RKO (cell line): ENCODE measurements at regions not wholly inside any gene's neighbourhood (a gene's known extent, or its start where the extent isn't known, plus 50 kb on each side); places are given as distances from the start of the nearest gene placed in this dataset.
"Not testable (repeated sequence)": the region's sequence is repeated elsewhere in the genome, so short reads cannot be mapped to it uniquely, and the experiment has no call there.

Experiments used
- DNase-seq: peaks from one replicate; pipeline ENCODE4 v3.0.0-alpha.2; 2016; ENCODE audit warnings: low spot score

DNA sequence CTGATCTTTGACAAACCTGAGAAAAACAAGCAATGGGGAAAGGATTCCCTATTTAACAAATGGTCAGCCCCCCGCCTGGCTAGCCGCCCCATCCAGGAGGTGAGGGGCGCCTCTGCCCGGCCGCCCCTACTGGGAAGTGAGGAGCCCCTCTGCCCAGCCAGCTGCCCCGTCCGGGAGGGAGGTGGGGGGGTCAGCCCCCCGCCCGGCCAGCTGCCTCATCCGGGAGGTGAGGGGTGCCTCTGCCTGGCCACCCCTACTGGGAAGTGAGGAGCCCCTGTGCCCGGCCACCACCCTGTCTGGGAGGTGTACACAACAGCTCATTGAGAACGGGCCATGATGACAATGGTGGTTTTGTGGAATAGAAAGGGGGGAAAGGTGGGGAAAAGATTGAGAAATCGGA, 717.1 kb downstream of the COL12A1 start:
- DNase-seq = not testable (repeated sequence)

DNA sequence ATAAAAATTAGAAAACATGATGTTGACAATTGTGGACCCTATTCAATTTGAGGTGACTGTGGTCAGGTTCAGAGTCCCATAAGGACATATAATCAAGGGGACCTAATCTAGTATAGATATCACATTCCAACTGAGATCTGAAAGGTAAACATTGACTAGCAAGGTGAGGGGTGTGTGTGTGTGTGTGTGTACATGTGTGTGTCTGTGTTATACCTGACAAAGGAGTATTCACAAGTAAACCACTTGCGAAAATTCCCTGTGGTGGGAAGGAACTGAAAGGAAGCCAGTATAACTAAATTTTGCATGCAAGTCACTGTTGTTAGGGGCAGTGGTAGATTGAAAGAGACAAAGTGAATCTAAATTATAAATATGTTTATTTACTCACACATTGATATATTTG, 723.7 kb downstream of the COL12A1 start:
- no peak for DNase-seq

DNA sequence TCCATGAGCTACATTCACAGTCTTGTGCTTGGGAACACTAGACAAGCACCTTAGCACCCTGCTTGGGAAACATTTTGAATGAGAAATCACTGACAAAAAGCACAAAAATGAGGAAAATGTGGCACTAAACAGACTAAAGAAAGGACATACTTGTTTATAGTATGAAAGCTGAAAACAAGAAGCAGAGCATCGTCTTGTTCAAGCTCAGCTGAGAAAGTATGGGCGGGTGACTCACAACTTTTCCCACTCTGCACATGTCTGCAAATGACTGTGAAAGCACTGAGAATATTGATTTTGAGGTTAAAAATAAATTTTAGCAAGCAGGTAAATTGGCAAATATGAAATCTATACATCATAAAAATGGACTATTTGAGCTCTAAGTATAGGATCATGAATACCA, 725.3 kb downstream of the COL12A1 start:
- DNase-seq = no peak

DNA sequence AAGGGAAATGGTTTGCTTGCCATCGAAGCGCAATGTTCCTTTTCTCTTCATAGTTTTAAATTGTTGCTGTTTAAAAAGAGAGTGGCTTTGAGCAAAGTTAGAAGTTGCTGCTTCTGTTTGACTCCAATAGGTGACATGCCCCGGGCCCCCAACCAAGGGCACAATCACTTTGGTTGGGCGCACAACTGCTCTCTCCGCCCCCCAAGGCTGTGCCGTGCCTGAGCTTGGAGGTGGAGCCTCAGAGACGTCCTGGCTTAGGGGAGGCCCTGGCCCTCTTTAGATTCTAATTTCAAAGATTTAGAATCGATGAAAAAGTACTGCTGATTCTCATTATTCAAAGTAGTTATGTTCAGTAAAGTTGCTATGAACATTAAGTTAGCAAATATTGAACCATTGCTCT, 725.9 kb downstream of the COL12A1 start:
- no peak for DNase-seq

DNA sequence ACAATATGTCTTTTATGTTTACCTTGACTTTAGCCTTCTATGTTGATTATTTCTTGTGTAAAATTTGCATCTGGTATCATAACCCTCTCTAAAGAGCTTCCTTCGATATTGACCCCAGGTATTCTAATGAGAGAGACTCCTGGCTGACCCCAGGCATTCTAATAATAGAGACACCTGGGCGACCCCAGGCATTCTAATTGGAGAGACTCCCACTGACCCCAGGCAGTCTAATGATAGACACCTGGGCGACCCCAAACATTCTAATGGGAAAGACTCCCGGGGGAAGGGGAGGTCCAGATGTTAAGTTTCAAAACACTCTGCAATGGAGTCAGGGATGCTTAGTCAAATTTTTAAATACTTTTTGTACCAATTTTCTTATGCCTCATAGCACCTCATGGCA, 726.4 kb downstream of the COL12A1 start:
- DNase-seq = no peak

DNA sequence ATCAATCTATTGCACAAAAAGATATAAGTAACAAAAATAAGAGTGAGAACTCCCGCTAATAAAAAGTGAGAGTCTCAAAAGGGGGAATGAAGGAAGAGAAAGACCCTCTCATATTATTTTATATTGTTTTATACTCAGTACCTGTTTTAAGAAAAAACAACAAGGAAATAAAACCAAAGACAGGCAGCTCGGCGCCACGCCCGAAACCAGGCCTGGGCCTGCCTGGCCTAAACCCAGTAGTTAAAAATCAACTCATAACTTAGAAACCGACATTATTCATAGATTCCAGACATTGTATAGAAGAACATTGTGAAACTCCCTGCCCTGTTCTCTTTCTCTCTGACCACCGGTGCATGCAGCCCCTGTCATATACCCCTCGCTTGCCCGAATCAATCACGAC, 731.8 kb downstream of the COL12A1 start:
- not testable (repeated sequence) for DNase-seq

DNA sequence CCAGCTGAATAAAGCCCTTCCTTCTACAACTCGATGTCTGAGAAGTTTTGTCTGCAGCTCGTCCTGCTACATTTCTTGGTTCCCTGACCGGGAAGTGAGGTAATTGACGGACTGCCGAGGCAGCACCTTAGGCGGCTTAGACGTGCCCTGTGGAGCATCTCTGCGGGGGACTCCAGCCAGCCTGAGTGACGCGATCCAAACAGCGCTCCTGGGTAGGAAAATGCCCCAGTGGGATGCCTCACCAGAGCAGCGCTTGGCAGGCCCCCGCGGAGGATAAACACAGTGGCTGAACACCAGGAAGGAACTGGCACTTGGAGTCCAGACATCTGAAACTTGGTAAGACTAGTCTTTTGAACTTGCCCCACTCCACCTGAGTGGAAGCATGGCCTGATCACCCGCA, 737.3 kb downstream of the COL12A1 start:
- DNase-seq = not testable (repeated sequence)

DNA sequence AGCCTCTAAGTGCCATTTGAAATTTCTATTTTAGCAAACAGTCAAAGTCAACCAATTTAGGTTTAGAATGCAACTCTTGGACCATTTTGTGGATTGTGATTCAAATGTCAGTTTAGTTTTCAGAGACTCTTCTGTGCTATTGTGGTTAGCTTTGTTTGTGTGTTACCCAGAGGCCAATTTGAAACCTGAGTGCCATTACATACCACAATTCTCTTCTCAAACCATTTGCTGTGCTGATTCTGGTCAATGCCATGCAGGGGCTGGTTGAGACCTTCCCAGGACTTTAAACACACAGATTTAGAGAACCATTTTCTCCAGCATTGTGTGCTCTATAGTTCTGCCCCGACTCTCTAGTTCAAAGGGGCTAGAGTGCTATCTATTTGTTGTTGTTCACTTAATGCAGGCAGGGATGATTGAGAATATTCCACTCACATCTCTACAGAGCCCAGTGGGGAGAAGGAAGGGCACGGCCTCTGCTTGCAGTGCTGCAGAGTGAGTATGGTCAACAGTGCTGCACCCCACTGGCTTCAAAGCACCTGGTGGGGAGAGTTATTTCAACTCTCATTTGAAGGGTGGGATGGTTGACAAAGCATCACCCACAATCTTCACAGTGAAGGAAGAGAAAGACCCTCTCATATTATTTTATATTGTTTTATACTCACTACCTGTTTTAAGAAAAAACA, 738.2 kb downstream of the COL12A1 start:
- DNase-seq = no peak

DNA sequence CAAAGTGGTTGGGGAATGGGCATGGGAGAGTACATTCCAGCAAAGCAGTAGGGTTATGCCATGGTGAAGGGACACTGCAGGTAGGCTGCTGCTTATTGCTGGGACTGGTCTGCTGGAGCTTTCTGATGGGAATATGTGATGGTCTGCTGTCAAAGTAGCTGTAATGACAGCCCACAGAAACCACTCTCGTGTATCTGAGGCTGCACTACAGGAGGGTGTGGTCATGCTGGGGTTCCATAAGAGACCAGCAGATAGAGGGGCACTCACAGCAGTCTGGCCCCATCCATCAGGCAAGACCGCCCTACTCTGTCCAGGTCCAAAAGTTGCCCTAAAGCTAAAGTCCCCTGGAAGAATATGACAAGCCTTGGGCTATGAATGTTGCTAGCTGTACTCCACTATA, 739.3 kb downstream of the COL12A1 start:
- DNase-seq = no peak

DNA sequence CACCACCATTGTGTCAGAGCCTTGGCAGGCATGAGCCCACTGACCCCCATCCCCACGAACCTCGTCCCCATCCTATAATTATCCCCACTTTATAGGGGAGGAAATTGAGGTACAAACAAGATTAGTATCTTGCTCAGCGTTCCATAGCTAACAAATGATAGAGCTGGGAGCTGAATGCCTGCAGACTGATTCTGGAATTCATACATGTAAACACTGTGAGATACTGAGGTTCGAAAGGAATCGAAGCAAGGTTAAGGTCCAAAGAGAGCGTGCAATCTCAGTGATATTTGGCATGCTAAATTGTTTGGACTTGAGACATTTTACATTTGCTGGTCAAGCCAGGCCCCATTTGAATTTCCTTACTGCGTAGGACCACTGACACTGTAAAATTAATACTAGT, 746.6 kb downstream of the COL12A1 start:
- no peak for DNase-seq

DNA sequence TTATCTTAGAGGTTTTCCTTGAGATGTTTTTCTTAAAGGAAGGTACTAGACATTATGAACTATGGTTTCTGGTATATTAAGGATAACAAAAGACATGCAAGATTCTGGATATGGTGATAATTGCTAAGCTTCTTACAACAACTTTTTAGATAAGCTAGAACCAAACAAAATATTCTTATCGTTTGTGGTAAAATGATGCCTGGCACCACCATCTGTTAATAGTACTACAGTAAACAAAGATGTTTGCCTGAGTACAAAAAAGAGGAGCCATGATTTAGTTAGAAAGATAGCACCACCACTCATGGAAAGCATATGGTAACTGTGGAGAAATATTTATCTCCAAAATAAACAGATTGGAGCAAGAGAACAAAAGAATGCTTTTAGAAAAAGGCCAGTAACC, 747.3 kb downstream of the COL12A1 start:
- no peak for DNase-seq

DNA sequence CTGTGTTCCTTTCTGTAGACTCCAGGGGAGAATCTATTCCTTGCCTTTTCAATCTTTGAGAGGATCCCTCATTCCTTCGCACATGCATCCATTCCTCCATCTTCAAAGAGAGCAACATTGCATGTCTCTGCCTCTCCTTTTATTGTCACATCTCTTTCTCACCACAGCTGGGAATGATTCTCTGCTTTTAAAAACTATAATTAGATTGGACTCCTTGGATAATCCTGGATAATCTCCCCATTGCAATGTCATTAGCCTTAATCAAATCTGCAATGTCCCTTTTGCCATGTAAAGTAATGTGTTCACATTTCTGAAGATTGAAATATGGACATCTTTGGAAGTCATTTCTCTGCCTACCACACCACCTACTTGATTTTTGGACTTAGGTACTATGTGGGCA, 750.1 kb downstream of the COL12A1 start:
- no peak for DNase-seq

DNA sequence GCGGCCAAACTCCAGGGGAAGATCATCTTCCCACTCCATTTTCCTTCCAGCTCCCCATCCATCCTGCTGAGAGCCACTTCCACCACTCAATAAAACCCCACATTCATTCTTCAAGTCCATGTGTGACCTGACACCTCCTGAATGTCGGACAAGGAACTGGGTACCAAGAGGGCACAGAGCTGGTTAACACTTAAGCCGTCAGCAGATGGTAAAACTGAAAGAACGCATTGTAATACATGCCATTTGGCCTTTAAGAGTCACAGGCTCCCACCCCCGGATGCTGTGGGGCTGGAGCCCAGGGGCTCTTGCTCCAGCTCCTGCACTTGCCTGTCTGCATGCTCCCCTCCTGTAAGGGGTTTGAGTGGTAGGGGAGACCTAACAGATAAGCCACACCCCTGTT, 753.9 kb downstream of the COL12A1 start:
- no peak for DNase-seq

DNA sequence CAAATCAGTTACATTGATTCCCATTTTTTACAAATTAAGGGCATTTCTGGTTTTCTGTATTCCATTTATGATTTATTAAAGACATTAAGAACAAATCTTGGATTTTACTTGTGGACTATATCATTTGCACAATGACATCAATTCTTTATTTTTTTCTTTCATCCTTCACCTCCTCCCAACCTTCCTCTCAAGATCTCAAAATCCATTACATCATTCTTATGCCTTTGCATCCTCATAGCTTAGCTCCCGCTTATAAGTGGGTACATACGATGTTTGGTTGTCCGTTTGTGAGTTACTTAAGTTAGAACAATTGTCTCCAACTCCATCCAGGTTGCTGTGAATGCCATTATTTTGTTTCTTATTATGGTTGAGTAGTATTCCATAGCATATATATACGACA, 752.8 kb downstream of the CD109 start:
- DNase-seq = no peak

DNA sequence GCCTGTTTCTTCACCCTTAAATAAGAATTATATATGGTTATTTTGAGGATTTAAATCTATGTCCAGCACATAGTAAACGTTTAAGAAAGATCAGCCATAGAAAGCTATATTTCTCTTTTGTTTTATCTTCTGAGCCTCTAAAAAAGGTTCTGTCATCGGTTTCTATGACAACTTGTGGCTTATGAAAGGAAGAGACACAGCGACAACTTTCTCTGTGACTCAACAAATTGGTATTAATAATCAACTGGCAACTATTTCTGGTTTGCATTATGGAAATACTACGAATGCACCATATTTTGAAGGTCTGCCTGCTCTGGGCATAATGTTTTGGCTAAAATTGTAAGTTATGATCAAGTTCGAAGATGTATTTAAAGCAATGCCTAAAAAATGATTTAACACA, 751.0 kb downstream of the CD109 start:
- DNase-seq = no peak

DNA sequence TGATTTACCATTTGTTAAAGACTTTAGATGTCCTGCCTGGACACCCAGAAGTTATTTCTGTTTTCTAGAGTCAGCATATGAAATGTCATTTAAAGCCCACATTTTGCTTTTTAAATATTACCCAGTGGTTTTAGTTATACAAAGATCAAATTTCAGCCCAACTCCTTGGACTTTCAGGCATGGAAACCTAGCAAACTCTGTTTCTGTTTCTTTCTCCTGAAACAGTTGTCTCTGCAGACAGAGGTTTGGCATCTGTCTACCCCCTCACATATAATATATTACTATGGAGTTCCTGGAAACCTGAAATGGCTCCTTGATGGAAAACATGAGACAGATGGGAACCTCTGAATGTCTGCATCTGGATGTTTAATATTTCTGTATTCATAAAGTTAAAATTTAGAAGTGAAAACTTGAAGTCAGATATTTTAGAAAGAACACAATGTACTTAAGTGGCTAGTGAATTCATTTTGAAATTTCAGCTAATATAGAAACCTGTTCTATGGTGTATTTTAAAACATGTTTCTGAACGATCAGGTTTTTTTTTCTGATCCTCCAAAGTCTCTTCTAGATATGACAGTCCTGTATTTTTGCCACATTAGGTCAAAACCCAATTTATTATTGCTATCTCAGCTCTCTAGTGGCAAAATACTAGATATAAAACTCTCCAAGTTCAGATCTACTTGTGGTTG, 743.3 kb downstream of the CD109 start:
- no peak for DNase-seq

DNA sequence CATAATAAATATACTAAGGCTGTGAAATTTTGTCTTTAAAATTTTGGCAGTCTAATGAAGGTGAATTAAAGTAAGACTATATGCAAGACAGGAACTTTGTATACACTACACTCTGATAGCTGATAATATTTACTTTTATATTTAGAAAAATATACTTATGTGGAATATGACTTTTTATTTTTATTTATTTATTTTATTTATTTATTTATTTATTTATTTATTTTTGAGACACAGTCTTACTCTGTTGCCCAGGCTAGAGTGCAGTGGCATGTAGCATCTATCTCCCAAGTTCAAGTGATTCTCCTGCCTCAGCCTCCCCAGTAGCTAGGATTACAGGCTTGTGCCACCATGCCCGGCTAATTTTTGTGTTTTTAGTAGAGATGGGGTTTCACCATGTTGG, 742.4 kb downstream of the CD109 start:
- not testable (repeated sequence) for DNase-seq

DNA sequence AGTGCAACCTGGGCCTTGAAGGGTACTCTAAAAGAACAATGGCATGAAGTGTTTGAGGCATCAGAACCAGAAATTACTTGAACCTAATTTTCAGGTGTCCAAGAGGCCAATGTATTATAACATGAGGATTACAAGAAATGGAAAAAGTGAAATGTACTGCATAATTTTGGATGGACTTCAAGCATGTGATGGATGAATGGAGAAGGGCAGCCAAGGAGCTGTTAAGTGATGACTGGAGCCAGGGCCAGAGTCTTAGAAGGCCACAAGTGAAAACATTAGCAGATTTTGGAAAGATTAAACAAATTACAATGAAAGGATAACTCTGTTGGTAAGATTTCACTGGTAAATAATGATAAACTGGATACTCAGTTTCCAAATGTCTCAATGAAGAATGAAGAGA, 738.2 kb downstream of the CD109 start:
- no peak for DNase-seq

DNA sequence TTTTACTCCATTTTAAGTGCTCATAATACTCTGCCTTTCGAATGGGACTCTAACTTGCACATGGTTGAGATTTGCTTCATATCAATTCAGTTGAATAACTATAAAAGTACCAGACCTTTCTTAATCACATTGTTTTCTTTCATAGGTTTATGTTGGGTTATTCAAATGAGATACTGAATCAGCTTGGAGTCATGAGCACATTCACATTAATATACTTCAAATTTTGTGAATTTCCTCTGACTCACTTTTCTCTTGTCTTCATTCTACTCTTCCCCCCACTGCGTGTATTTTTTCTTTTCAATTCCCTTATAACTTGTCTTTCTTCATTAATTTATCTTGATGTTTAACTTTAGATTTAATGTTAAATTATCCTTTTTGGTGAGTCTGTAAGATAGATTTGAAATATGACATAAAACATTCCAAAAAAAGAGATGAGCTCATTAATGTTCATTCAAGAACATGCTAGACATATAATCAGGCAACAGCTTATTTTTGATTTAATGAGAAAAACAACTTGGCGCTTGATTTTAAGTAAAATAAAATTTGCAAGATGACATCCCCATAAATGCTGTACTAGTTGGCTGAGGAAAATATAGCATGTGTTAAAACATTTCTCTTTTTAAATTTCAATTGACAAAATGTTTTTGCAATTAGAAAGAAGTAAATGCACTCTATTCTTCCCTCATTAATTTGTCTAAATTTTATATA, 736.0 kb downstream of the CD109 start:
- DNase-seq = peak; percentile 7

DNA sequence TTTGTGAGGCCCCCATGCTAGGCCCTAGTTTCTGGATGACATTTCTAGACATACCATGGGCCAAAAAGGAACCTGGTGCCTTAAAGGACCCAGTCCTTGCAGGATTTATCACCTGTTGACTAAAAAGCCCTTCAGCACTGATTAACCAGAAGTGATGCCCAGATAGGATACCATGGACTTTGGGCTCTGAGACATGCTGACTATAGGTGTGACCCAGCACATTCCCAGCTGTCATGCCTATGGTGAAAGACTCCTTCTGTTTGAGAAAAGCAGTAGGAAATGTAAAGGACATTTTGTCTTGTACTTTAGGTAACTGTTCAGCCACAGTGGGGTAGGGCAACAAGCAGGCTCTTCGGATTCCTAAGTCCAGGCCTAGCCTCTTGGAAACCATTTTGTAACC, 724.2 kb downstream of the CD109 start:
- DNase-seq = no peak

DNA sequence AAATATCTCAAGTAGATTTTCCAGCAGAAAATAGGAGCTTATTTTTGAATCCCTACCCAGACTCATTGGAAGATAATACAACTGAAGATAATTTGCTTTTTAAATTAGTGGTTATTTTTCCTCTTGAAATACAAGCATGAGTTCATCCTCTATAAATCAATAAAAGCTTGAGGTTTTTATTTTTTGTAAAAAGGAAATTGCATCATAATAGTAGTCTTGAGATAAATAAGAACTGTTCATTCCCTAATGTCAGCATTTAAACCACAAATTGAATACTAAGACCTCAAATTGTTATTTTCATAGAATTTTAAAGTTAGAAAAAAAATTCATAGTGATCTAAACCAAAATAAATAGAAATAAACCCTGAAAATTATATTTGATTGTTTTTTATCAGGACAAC, 719.1 kb downstream of the CD109 start:
- no peak for DNase-seq

DNA sequence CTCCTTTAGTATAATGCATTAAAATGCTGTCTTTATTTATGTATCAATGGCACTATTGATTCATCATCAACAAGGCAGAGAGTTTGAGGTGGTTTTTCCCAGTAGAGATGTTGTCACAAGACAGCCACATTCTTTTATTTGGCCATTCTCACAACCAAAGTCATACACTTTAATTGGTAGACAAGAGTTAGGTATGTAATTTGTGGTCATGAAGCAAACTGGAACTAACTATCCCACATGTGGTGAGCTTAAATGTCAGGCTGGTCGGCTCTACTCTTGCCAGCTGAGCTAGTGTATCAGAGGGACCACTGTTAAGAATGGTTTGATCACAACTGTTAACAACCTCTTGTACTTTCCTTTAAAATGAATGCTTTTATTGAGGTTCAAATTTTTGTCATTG, 714.6 kb downstream of the CD109 start:
- DNase-seq = no peak

DNA sequence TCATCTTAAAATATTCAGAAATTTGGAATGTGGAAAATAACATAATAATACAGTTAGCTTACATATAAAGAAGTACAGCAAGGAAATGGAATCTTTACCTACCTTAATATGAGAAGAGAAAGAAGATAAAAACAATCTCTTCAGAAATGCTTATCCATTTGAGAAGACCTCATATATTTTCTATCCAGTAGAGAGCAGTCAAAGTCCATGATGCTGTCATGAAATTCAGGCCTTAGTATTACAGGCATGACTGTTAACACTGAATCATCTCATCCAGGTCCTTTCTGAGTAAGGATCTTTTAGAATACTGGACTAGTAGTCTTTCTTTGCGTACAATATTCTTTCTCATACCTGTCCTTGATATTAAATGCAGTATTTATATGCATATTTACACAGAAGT, 713.4 kb downstream of the CD109 start:
- DNase-seq = peak; percentile 85
